Ishikawa (cell line): ENCODE measurements at regions not wholly inside any gene's neighbourhood (a gene's known extent, or its start where the extent isn't known, plus 50 kb on each side); places are given as distances from the start of the nearest gene placed in this dataset.

Experiments
- CEBPB ChIP-seq: IDR thresholded peaks from 2 replicates; pipeline ENCODE4 v1.6.1; 2012
- CREB1 ChIP-seq: IDR thresholded peaks from 2 replicates; pipeline ENCODE4 v1.6.1; 2012; ENCODE audit warnings: low read depth
- EGR1 ChIP-seq: IDR thresholded peaks from 2 replicates; pipeline ENCODE4 v1.6.1; 2012
- EP300 ChIP-seq: IDR thresholded peaks from 2 replicates; pipeline ENCODE4 v1.6.1; 2012; ENCODE audit warnings: borderline replicate concordance
- FOXM1 ChIP-seq: IDR thresholded peaks from 2 replicates; pipeline ENCODE4 v1.6.1; 2012; ENCODE audit warnings: low read depth, borderline replicate concordance
- MAX ChIP-seq: IDR thresholded peaks from 2 replicates; pipeline ENCODE4 v1.6.1; 2012
- NFIC ChIP-seq: IDR thresholded peaks from 2 replicates; pipeline ENCODE4 v1.6.1; 2012
- RAD21 ChIP-seq: IDR thresholded peaks from 2 replicates; pipeline ENCODE4 v1.6.1; 2012; ENCODE audit warnings: low read depth
- REST ChIP-seq: IDR thresholded peaks from 2 replicates; pipeline ENCODE4 v1.6.1; 2012; ENCODE audit warnings: low read depth, mild to moderate bottlenecking
- TAF1 ChIP-seq: IDR thresholded peaks from 2 replicates; pipeline ENCODE4 v1.6.1; 2012; ENCODE audit warnings: low read depth, mild to moderate bottlenecking
- TCF12 ChIP-seq: IDR thresholded peaks from 2 replicates; pipeline ENCODE4 v1.6.1; 2012; ENCODE audit warnings: low read depth
- TEAD4 ChIP-seq: IDR thresholded peaks from 2 replicates; pipeline ENCODE4 v1.6.1; 2012
- USF1 ChIP-seq: IDR thresholded peaks from 2 replicates; pipeline ENCODE4 v1.6.1; 2012
- YY1 ChIP-seq: IDR thresholded peaks from 2 replicates; pipeline ENCODE4 v1.6.1; 2012; ENCODE audit warnings: low read depth
- ZBTB7A ChIP-seq: IDR thresholded peaks from 2 replicates; pipeline ENCODE4 v1.6.1; 2012; ENCODE audit warnings: low read depth

- no peak for TF ChIP-seq RAD21
- no peak for TF ChIP-seq TAF1
- no peak for TF ChIP-seq ZBTB7A
- TF ChIP-seq USF1: no peak
- no peak for TF ChIP-seq REST
- no peak for TF ChIP-seq TCF12
These were observed 120.7 kb upstream of the DAZL start for GRCh38 chr3:16725972-16726371.

DNA sequence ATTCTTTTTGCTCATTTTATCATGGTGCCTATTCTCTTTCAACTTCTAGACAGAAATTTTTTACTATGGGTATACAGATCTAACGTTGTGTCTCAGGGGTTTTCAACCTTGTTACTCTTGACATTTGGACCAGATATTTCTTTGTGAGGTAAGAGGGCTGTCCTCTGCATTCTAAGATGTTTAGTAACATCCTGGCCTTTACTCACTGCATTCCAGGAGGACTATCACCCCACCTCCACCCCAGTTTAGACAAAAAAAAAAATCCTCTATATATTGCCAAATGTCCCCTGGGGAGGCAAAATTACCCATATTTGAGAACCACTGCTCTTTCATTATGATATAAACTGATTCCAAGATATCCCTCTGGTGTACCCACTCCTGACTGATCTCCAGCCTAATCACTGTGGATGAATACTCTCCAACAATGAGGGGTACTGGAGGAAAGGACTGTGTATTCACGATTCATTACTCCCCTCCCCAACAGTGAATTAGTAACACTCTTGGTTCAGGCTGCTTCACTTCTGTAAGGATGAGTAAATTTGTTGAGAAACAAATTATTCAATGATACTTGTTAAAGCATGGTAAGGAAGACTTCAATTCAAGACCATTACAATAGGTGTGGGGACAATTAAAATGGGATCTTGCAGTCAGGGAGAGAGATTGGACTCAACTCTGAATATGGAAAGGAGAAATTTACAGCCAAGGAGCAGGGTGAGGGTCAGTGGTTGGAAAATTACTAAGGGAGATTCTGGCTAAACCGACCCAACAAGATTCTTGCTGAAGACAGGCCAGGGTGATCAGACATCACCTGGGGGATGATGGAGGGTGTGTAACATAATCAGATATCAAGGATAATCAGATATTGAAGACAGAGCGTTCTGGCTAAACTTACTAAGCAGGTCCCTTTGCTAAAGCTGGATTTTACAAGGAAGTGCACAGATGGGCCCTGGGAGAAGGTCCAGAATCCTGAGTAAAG, 123.8 kb upstream of the DAZL start:
- no peak for TF ChIP-seq TAF1
- no peak for TF ChIP-seq TCF12
- no peak for TF ChIP-seq ZBTB7A
- no peak for TF ChIP-seq CREB1
- no peak for TF ChIP-seq EP300
- TF ChIP-seq CEBPB: no peak
- TF ChIP-seq USF1: no peak
- no peak for TF ChIP-seq MAX
- no peak for TF ChIP-seq NFIC
- TF ChIP-seq RAD21: no peak

- TF ChIP-seq FOXM1 (no peak), EP300 (no peak), YY1 (no peak), RAD21 (no peak), CEBPB (no peak), EGR1 (no peak), TAF1 (no peak), CREB1 (no peak), TCF12 (no peak), MAX (no peak), NFIC (no peak), TEAD4 (no peak)
These were observed 133.2 kb upstream of the DAZL start for GRCh38 chr3:16738451-16738850.

- TF ChIP-seq NFIC: no peak
- TF ChIP-seq CEBPB: no peak
- TF ChIP-seq TCF12: no peak
- TF ChIP-seq ZBTB7A: no peak
- TF ChIP-seq EGR1: no peak
- TF ChIP-seq TEAD4: no peak
- no peak for TF ChIP-seq TAF1
These were observed 134.4 kb upstream of the DAZL start for GRCh38 chr3:16739541-16740105.

DNA sequence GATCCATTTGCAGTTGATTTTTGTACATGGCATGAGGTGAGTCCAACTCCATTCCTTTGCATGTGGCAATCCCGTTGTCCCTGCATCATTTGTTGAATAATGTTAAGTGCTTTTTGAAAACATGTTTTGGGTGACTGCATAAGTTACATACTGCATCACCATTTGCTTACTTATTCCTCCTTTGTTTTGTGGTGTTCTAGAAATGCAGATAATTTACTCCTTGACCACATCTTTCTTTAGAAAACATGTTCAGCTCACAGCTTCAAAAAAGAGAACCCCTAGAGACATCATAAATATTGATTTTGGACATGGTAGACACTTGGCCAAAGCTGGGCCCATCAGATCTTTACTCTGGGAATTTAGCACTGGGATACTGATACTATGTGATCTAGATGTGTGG, 135.3 kb upstream of the DAZL start:
- no peak for TF ChIP-seq TEAD4
- no peak for TF ChIP-seq CEBPB
- no peak for TF ChIP-seq NFIC
- TF ChIP-seq TCF12: no peak
- TF ChIP-seq REST: no peak
- TF ChIP-seq EGR1: no peak
- no peak for TF ChIP-seq YY1
- no peak for TF ChIP-seq CREB1
- TF ChIP-seq TAF1: no peak

- TF ChIP-seq ZBTB7A: no peak
- TF ChIP-seq RAD21: no peak
- TF ChIP-seq USF1: no peak
- TF ChIP-seq MAX: no peak
- TF ChIP-seq EGR1: no peak
- TF ChIP-seq TEAD4: no peak
- no peak for TF ChIP-seq FOXM1
- TF ChIP-seq TCF12: no peak
- no peak for TF ChIP-seq CEBPB
- no peak for TF ChIP-seq REST
- TF ChIP-seq TAF1: no peak
- TF ChIP-seq CREB1: no peak
- TF ChIP-seq EP300: no peak
- no peak for TF ChIP-seq NFIC
- no peak for TF ChIP-seq YY1
These were observed 136.0 kb upstream of the DAZL start for GRCh38 chr3:16741103-16741758.
